Progenitor cell of endocrine pancreas (in vitro differentiated cells): ENCODE measurements at regions not wholly inside any gene's neighbourhood (a gene's known extent, or its start where the extent isn't known, plus 50 kb on each side); places are given as distances from the start of the nearest gene placed in this dataset.

ENCODE experiments used
- DNase-seq: peaks from one replicate; pipeline ENCODE4 v3.0.0; 2021; ENCODE audit warnings: low spot score; ENCODE audit not compliant: unreplicated experiment
- H3K27ac Mint-ChIP-seq: 2 replicates; pipeline ENCODE4 v1.8.0; 2021; ENCODE audit warnings: mild to moderate bottlenecking, moderate library complexity, mixed read lengths
- H3K27me3 Mint-ChIP-seq: 2 replicates; pipeline ENCODE4 v1.8.0; 2021; ENCODE audit warnings: mixed read lengths
- H3K36me3 Mint-ChIP-seq: 2 replicates; pipeline ENCODE4 v1.8.0; 2022; ENCODE audit warnings: mixed read lengths; ENCODE audit not compliant: insufficient read depth
- H3K4me1 Mint-ChIP-seq: 2 replicates; pipeline ENCODE4 v1.8.0; 2021; ENCODE audit warnings: low read depth, mixed read lengths
- H3K4me3 Mint-ChIP-seq: 2 replicates; pipeline ENCODE4 v1.8.0; 2021; ENCODE audit warnings: low read depth, mild to moderate bottlenecking, moderate library complexity, mixed read lengths
- H3K9me3 Mint-ChIP-seq: 2 replicates; pipeline ENCODE4 v1.8.0; 2021; ENCODE audit warnings: low read depth, mixed read lengths
- TF ChIP-seq, protein P1 (sequence below): fragments of 200-600 bp; sonication (generic); IDR thresholded peaks from one replicate; pipeline ENCODE4 v1.5.0; 2021; ENCODE audit warnings: antibody characterized with exemption, mild to moderate bottlenecking; ENCODE audit not compliant: unreplicated experiment

DNA sequence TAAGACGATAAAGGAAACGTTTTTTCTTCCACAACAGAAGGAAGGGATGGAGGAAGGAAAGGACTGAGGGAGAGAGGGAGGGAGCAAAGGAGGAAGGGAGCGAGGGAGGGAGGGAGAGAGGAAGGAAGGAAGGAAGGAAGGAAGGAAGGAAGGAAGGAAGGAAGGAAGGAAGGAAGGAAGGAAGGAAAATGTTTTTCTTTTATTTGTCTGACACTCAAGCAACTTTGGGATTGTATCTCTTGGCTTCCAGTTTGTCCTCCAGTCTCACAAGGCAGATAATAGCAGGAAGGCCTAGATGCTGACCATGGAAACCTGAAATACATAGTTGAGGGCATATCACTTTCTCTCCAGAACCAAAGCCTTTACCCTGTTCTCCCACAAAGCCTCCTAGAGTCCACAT, 226.7 kb downstream of the ZNF674 start:
- Mint-ChIP-seq H3K4me3 (no peak overlapping the region), H3K36me3 (peaks cover 2% of the 10 kb centered on the region), H3K27me3 (no peaks in the 10 kb centered on the region), H3K4me1 (peaks cover 6% of the 10 kb centered on the region), H3K27ac (no peak overlapping the region), H3K9me3 (peaks cover 18% of the 10 kb centered on the region)
- TF ChIP-seq, protein P1, sequence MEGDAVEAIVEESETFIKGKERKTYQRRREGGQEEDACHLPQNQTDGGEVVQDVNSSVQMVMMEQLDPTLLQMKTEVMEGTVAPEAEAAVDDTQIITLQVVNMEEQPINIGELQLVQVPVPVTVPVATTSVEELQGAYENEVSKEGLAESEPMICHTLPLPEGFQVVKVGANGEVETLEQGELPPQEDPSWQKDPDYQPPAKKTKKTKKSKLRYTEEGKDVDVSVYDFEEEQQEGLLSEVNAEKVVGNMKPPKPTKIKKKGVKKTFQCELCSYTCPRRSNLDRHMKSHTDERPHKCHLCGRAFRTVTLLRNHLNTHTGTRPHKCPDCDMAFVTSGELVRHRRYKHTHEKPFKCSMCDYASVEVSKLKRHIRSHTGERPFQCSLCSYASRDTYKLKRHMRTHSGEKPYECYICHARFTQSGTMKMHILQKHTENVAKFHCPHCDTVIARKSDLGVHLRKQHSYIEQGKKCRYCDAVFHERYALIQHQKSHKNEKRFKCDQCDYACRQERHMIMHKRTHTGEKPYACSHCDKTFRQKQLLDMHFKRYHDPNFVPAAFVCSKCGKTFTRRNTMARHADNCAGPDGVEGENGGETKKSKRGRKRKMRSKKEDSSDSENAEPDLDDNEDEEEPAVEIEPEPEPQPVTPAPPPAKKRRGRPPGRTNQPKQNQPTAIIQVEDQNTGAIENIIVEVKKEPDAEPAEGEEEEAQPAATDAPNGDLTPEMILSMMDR, result no peak
- no peak for DNase-seq

DNA sequence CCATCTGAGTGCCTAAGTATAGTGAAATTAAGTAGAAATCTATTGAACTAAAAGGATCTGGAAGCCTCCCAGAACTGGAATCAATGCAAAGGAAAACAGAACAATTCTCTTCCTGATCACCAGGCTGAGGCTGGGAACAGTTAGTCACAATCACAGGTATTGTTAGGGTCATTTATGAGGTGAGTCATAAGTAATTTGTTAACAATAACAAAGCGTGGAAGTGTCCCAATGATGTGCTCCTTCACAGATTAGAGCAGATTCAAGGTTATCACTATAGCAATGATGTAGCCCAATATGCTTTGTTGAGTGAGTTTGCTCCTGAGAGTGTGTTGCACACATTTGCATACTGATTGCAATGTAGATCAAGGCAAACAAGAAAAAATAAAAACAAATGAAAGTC, 228.1 kb downstream of the ZNF674 start:
- H3K4me1 Mint-ChIP-seq, result peaks cover 6% of the 10 kb centered on the region
- peaks cover 15% of the 10 kb centered on the region for H3K9me3 Mint-ChIP-seq
- H3K4me3 Mint-ChIP-seq, result no peak overlapping the region
- TF ChIP-seq, protein P1, result no peak
- H3K27ac Mint-ChIP-seq, result no peak overlapping the region
- H3K36me3 Mint-ChIP-seq, result no peaks in the 10 kb centered on the region
- DNase-seq, result no peak
- no peaks in the 10 kb centered on the region for H3K27me3 Mint-ChIP-seq

DNA sequence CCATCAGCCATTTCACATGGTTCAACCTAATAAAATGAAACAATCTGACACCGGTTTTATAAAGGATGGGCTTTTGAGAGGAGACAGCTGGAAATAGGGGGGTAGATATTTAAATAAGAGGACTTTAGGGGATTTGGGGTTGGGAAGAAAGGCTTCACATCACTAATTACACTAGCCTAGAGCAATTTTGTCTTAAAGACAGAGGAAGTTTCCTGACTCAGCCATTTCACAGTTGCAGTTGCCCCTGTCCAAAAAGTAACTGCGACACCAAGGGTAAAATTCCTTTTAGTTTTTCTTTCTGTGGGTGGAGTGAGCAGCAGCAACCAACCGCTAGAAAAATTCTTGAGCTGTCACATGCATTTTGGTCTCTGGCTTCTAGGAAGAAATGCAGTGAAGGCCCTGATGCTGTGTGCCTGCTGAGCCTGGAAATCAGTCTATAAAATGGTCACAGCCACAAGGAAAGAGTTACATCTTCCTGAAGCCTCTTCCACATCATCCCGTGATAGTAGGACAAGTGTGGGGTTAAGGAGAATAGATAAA, 233.6 kb downstream of the ZNF674 start:
- H3K9me3 Mint-ChIP-seq, result peaks cover 3% of the 10 kb centered on the region
- no peak overlapping the region for H3K4me3 Mint-ChIP-seq
- H3K4me1 Mint-ChIP-seq, result peaks cover 2% of the 10 kb centered on the region
- no peak for DNase-seq
- no peaks in the 10 kb centered on the region for H3K36me3 Mint-ChIP-seq
- H3K27me3 Mint-ChIP-seq, result no peaks in the 10 kb centered on the region
- TF ChIP-seq, protein P1, result no peak
- H3K27ac Mint-ChIP-seq, result no peak overlapping the region

DNA sequence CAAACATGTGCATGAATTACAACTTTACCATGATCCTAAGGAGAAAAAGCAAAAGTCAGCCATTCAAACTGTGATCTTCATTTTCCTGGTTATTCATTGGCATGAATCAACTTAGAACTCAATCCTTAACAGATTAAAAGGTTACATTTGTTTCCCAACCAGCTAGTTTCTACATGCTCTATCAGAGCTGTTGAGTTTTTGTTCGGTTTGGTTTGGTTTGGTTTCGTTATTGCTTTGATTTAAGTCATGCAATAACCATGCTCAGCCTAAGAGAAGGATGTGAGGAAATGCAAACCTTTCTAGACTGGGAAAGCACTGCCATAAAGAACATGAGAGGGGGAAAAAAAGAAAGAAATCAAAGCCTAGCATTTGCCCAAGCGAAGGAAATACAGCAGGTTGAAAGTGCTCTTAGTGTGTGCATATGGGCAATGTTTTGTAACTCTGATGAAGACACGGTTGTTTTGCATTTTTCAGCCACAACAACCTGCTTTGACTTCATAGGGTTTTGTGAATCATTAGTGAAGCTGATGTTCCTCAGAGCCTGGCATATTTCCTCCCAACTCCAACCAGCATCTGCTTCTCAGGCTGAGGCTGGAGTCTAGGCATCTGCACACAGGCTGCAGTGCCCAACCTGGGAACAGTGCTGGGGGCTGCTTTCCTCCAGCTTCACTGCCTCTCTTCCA, 234.3 kb downstream of the ZNF674 start:
- Mint-ChIP-seq H3K4me1 (peaks cover 2% of the 10 kb centered on the region), H3K4me3 (no peak overlapping the region), H3K36me3 (no peaks in the 10 kb centered on the region), H3K9me3 (peaks cover 8% of the 10 kb centered on the region), H3K27me3 (no peaks in the 10 kb centered on the region), H3K27ac (no peak overlapping the region)
- no peak for DNase-seq
- TF ChIP-seq, protein P1, result no peak

DNA sequence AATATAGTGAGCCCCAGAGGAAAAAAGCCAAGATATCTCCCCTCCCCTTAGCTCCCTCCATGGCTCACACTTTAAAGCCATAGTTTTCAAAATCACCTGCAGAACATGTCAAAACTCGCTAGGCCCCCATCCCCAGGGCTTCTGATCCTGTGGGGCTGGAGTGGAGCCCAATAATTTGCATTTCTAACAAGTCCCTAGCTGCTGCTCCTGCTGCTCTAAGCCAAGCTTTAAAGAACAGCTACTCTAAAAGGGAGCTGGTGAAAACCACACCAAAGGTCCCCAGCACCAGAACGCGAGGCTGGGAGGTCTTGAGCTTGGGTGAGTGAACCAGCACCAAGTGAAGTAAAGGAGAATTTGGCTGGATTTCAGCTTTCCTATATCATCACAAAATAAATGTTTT, 237.1 kb downstream of the ZNF674 start:
- peaks cover 2% of the 10 kb centered on the region for H3K4me1 Mint-ChIP-seq
- no peaks in the 10 kb centered on the region for H3K27me3 Mint-ChIP-seq
- H3K27ac Mint-ChIP-seq, result no peak overlapping the region
- TF ChIP-seq, protein P1, result no peak
- DNase-seq, result no peak
- peaks cover 20% of the 10 kb centered on the region for H3K9me3 Mint-ChIP-seq
- no peak overlapping the region for H3K4me3 Mint-ChIP-seq
- peaks cover 3% of the 10 kb centered on the region for H3K36me3 Mint-ChIP-seq
